Endothelial cell of umbilical vein (primary cell): ENCODE measurements at regions not wholly inside any gene's neighbourhood (a gene's known extent, or its start where the extent isn't known, plus 50 kb on each side); places are given as distances from the start of the nearest gene placed in this dataset.

Experiments
- BruUV-seq: library from RNA; stranded (reverse); fragments of 400-500 nt; replicated peaks from 2 replicates; lab custom pipeline; 2021; lab: Mats Ljungman, UMichigan
- CTCF ChIA-PET: fragments of 300-600, 350-600 bp; sonication (Branson Sonifier 250); formaldehyde crosslinking; loops from one replicate; lab custom pipeline; 2021; ENCODE audit warnings: antibody characterized with exemption, inconsistent platforms; lab: Charles Lee
- POLR2A ChIA-PET: fragments of 300-600, 350-600 bp; sonication (Branson Sonifier 250); formaldehyde crosslinking; loops from one replicate; lab custom pipeline; 2021; ENCODE audit warnings: antibody characterized with exemption, inconsistent platforms; lab: Charles Lee
- DNase-seq: peaks from one replicate; pipeline ENCODE4 v3.0.0-alpha.2; 2011; ENCODE audit warnings: low read depth, low spot score
- FAIRE-seq: peaks from 2 replicates; lab custom pipeline; 2011; peaks lifted over from hg19 to GRCh38; lab: Jason Lieb, UNC
- H2AFZ ChIP-seq: 2 replicates; pipeline ENCODE4 v1.6.0; 2012; ENCODE audit warnings: low read depth, low read length, control low read depth, inconsistent platforms
- H3K27ac ChIP-seq: 2 replicates; pipeline ENCODE4 v1.5.1; 2011; ENCODE audit warnings: low read depth, mild to moderate bottlenecking, control low read depth, low read length, moderate library complexity; ENCODE audit not compliant: insufficient read depth
- H3K27me3 ChIP-seq, 2 experiments: 2 replicates each; pipeline versions ENCODE4 v1.6.0 to v1.6.1; 2011; ENCODE audit warnings: low read length in 2 of 2, mixed read lengths in 1 of 2; ENCODE audit not compliant: control insufficient read depth in 2 of 2, insufficient read depth in 2 of 2
- H3K36me3 ChIP-seq, 2 experiments: 2 replicates in 1 of 2; 3 replicates in 1 of 2; pipeline ENCODE4 v1.5.1; 2011; ENCODE audit warnings: low read length in 2 of 2, mild to moderate bottlenecking in 1 of 2, moderate library complexity in 1 of 2; ENCODE audit not compliant: control insufficient read depth in 2 of 2, insufficient read depth in 2 of 2; ENCODE audit errors: extremely low read depth in 1 of 2
- H3K4me1 ChIP-seq: 3 replicates; pipeline ENCODE4 v1.5.1; 2011; ENCODE audit warnings: mild to moderate bottlenecking, low read length; ENCODE audit not compliant: control insufficient read depth, insufficient read depth; ENCODE audit errors: extremely low read depth
- H3K4me2 ChIP-seq: 2 replicates; pipeline ENCODE4 v1.6.1; 2011; ENCODE audit warnings: low read length, control low read depth, mixed read lengths; ENCODE audit not compliant: insufficient read depth
- H3K4me3 ChIP-seq, 3 experiments: fragments of 200-600 bp in 1 of 3; sonication (generic), shearing (Covaris generic) in 1 of 3; replicated peaks in 1 of 3; 2 replicates each; pipeline ENCODE4 v1.5.1; 2011 to 2016; ENCODE audit warnings: control low read depth in 3 of 3, low read length in 3 of 3, mild to moderate bottlenecking in 2 of 3, inconsistent platforms in 1 of 3, low read depth in 1 of 3, moderate library complexity in 1 of 3; ENCODE audit not compliant: insufficient read depth in 1 of 3
- H3K79me2 ChIP-seq: 2 replicates; pipeline ENCODE4 v1.6.0; 2012; ENCODE audit warnings: low read length, inconsistent platforms; ENCODE audit not compliant: control insufficient read depth, insufficient read depth
- H3K9ac ChIP-seq: replicated peaks from 2 replicates; pipeline ENCODE3; 2011; ENCODE audit warnings: low read length, control low read depth; ENCODE audit not compliant: insufficient read depth; ENCODE audit errors: extremely low read depth
- H3K9me1 ChIP-seq: replicated peaks from 3 replicates; pipeline ENCODE4 v1.6.0; 2011; ENCODE audit warnings: mild to moderate bottlenecking, low read length; ENCODE audit not compliant: control insufficient read depth, insufficient read depth; ENCODE audit errors: extremely low read depth
- H3K9me3 ChIP-seq: replicated peaks from 2 replicates; pipeline ENCODE4 v1.5.1; 2012; ENCODE audit warnings: low read length, inconsistent platforms; ENCODE audit not compliant: control insufficient read depth, insufficient read depth
- H4K20me1 ChIP-seq: replicated peaks from 2 replicates; pipeline ENCODE3; 2011; ENCODE audit warnings: mild to moderate bottlenecking, low read length; ENCODE audit not compliant: control insufficient read depth, insufficient read depth; ENCODE audit errors: extremely low read depth
- EZH2 ChIP-seq: IDR thresholded peaks from 2 replicates; pipeline ENCODE4 v1.6.1; 2012; ENCODE audit warnings: borderline replicate concordance, low read depth, mild to moderate bottlenecking, moderate library complexity, low read length, inconsistent platforms; ENCODE audit not compliant: severe bottlenecking
- FOS ChIP-seq: IDR thresholded peaks from 2 replicates; pipeline ENCODE4 v1.6.1; 2011; ENCODE audit warnings: mild to moderate bottlenecking, low read length, moderate library complexity, borderline replicate concordance; ENCODE audit not compliant: insufficient read depth
- GATA2 ChIP-seq: IDR thresholded peaks from 2 replicates; pipeline ENCODE4 v1.7.0; 2011; ENCODE audit warnings: low read depth, mild to moderate bottlenecking, moderate library complexity, mixed read lengths, low read length; ENCODE audit not compliant: insufficient read length, insufficient read depth
- JUN ChIP-seq: IDR thresholded peaks from 2 replicates; pipeline ENCODE4 v1.6.1; 2011; ENCODE audit warnings: borderline replicate concordance, low read depth; ENCODE audit not compliant: insufficient read length, insufficient read depth
- MYC ChIP-seq: IDR thresholded peaks from one replicate; pipeline ENCODE4 v1.6.1; 2011; ENCODE audit warnings: mild to moderate bottlenecking, low read depth, low read length
- POLR2A ChIP-seq: IDR thresholded peaks from 2 replicates; pipeline ENCODE4 v1.6.1; 2012; ENCODE audit warnings: low read depth, mild to moderate bottlenecking, control low read depth, low read length
- POLR2AphosphoS5 ChIP-seq: IDR thresholded peaks from 2 replicates; pipeline ENCODE4 v1.6.1; 2012; ENCODE audit warnings: low read depth, mild to moderate bottlenecking, control low read depth, low read length, moderate library complexity; ENCODE audit not compliant: insufficient read depth
- dilution Hi-C: fragments of 300-500 bp; cut with MboI; formaldehyde crosslinking; loops from one replicate; pipeline ENCODE4 v1.15.0; 2019; ENCODE audit warnings: low sequenced_read_pairs; ENCODE audit not compliant: extremely low pct_ligation_motif_present
- intact Hi-C: fragments of 100-400 bp; cut with micrococcal nuclease; formaldehyde crosslinking; loops from one replicate; pipeline ENCODE4 v1.10.0; 2022
- TF ChIP-seq, protein P1 (sequence below), 2 donors: IDR thresholded peaks; 1 replicate in 1 of 2; 2 replicates in 1 of 2; pipeline ENCODE4 v1.5.1; 2011; ENCODE audit warnings: low read length in 2 of 2, mild to moderate bottlenecking in 2 of 2, moderate library complexity in 2 of 2, control low read depth in 1 of 2, inconsistent platforms in 1 of 2, low read depth in 1 of 2; ENCODE audit not compliant: insufficient read depth in 1 of 2; ENCODE audit errors: extremely low read depth in 1 of 2
- TF ChIP-seq, protein P2 (sequence below): IDR thresholded peaks from 2 replicates; pipeline ENCODE4 v1.6.1; 2011; ENCODE audit not compliant: insufficient read depth, insufficient read length

DNA sequence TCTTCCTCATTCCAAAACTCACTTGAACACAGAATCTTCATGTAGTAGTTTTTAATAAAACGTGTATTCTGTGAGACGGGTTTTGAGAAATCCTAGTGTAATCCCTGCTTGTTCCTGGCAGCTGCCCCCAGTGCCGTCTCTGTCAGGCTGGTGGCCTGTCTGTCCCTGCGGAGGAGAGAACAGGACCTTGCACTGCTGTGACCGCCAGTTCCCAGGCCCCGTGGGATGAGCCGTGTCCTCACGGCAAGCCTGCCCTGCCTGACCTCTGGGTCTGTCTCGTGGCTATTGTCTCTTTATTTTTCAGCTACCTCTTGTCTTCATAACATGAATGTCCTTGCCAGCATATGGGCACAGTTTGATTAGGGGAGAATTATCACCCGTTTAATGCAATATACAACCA lies 535.5 kb upstream of the B3GAT1 start:
- ChIA-PET POLR2A (no interaction called here), CTCF (no interaction called here)
- no TSS peak for BruUV-seq
- Histone ChIP-seq H3K9me1 (no peaks in the 10 kb centered on the region), H3K9ac (no peak overlapping the region), H3K27ac (no peak overlapping the region), H3K4me1 (peaks cover 27% of the 10 kb centered on the region), H3K36me3 (no peaks in the 10 kb centered on the region), H4K20me1 (no peaks in the 10 kb centered on the region), H3K9me3 (no peaks in the 10 kb centered on the region), H3K4me2 (no peak overlapping the region), H3K79me2 (no peaks in the 10 kb centered on the region), H3K4me3 (no peak overlapping the region), H3K27me3 (no peaks in the 10 kb centered on the region), H2AFZ (no peak overlapping the region)
- intact Hi-C loops (no loop called here), dilution Hi-C loops (no loop called here)
- FAIRE-seq (no peak), DNase-seq (no peak)
- TF ChIP-seq FOS (no peak), EZH2 (no peak), MYC (no peak), POLR2A (no peak), GATA2 (no peak), JUN (no peak), POLR2AphosphoS5 (no peak)
- TF ChIP-seq, protein P1, sequence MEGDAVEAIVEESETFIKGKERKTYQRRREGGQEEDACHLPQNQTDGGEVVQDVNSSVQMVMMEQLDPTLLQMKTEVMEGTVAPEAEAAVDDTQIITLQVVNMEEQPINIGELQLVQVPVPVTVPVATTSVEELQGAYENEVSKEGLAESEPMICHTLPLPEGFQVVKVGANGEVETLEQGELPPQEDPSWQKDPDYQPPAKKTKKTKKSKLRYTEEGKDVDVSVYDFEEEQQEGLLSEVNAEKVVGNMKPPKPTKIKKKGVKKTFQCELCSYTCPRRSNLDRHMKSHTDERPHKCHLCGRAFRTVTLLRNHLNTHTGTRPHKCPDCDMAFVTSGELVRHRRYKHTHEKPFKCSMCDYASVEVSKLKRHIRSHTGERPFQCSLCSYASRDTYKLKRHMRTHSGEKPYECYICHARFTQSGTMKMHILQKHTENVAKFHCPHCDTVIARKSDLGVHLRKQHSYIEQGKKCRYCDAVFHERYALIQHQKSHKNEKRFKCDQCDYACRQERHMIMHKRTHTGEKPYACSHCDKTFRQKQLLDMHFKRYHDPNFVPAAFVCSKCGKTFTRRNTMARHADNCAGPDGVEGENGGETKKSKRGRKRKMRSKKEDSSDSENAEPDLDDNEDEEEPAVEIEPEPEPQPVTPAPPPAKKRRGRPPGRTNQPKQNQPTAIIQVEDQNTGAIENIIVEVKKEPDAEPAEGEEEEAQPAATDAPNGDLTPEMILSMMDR (IDR thresholded peaks at IDR 0.05; ENCODE audit: extremely low read depth in 1 of 2, insufficient read depth in 1 of 2, low read depth in 1 of 2, low read length in 2 of 2): no peak
- TF ChIP-seq, protein P2, sequence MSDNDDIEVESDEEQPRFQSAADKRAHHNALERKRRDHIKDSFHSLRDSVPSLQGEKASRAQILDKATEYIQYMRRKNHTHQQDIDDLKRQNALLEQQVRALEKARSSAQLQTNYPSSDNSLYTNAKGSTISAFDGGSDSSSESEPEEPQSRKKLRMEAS: no peak
